HEK293 (cell line): ENCODE measurements at regions not wholly inside any gene's neighbourhood (a gene's known extent, or its start where the extent isn't known, plus 50 kb on each side); places are given as distances from the start of the nearest gene placed in this dataset.

Experiments used
- CTCF ChIA-PET: fragments of 350-600 bp; formaldehyde crosslinking; extraction: SDS; loops from one replicate; lab custom pipeline; 2021; ENCODE audit warnings: antibody characterized with exemption; lab: Yijun Ruan, JAX
- POLR2A ChIA-PET: fragments of 300-600 bp; formaldehyde crosslinking; extraction: SDS; loops from one replicate; lab custom pipeline; 2020; ENCODE audit warnings: antibody characterized with exemption, inconsistent platforms; lab: Yijun Ruan, JAX
- H3K27ac ChIP-seq: fragments of 200-500 bp; sonication (Bioruptor generic); 2 replicates; pipeline ENCODE4 v1.5.1; 2014; ENCODE audit warnings: low read depth, low read length, control low read depth, inconsistent platforms; ENCODE audit errors: extremely low read depth
- H3K36me3 ChIP-seq, 2 experiments: fragments of 200-500 bp in 1 of 2; sonication (Bioruptor generic) in 1 of 2; 1 replicate in 1 of 2; 2 replicates in 1 of 2; pipeline ENCODE4 v1.5.1; 2014 to 2017; ENCODE audit warnings: inconsistent platforms in 2 of 2, low read length in 2 of 2; ENCODE audit not compliant: control insufficient read depth in 2 of 2, insufficient read depth in 1 of 2
- H3K4me1 ChIP-seq: fragments of 200-500 bp; sonication (Bioruptor generic); 2 replicates; pipeline ENCODE4 v1.5.1; 2014; ENCODE audit warnings: mild to moderate bottlenecking, low read length, inconsistent platforms; ENCODE audit not compliant: control insufficient read depth, insufficient read depth
- H3K4me3 ChIP-seq: 2 replicates; pipeline ENCODE4 v1.5.1; 2011; ENCODE audit warnings: low read depth, mild to moderate bottlenecking, control low read depth, low read length, moderate library complexity
- H3K9me3 ChIP-seq: fragments of 200-500 bp; sonication (Bioruptor generic); 2 replicates; pipeline ENCODE4 v1.5.1; 2014; ENCODE audit warnings: low read depth, low read length, inconsistent platforms; ENCODE audit not compliant: control insufficient read depth, insufficient read depth
- KLF10 ChIP-seq: fragments of 450-650 bp; IDR thresholded peaks from 2 replicates; pipeline ENCODE4 v1.5.1; 2018; ENCODE audit warnings: missing biosample characterization, mild to moderate bottlenecking, missing genetic modification characterization
- KLF8 ChIP-seq: fragments of 450-650 bp; formaldehyde crosslinking; IDR thresholded peaks from 2 replicates; pipeline ENCODE4 v1.5.1; 2016; ENCODE audit warnings: missing biosample characterization, missing genetic modification characterization
- MYNN ChIP-seq: fragments of 450-650 bp; formaldehyde crosslinking; IDR thresholded peaks from 2 replicates; pipeline ENCODE4 v1.5.1; 2016; ENCODE audit warnings: missing biosample characterization, missing genetic modification characterization, borderline replicate concordance
- PRDM10 ChIP-seq: fragments of 450-650 bp; formaldehyde crosslinking; IDR thresholded peaks from 2 replicates; pipeline ENCODE4 v1.5.1; 2016; ENCODE audit warnings: missing biosample characterization, missing genetic modification characterization
- SCRT1 ChIP-seq: fragments of 450-650 bp; formaldehyde crosslinking; IDR thresholded peaks from 2 replicates; pipeline ENCODE4 v1.5.1; 2016; ENCODE audit warnings: missing biosample characterization, missing genetic modification characterization, borderline replicate concordance
- ZBTB17 ChIP-seq: fragments of 450-650 bp; formaldehyde crosslinking; IDR thresholded peaks from 2 replicates; pipeline ENCODE4 v1.5.1; 2016; ENCODE audit warnings: missing biosample characterization, missing genetic modification characterization
- ZBTB26 ChIP-seq: fragments of 450-650 bp; formaldehyde crosslinking; optimal IDR thresholded peaks from 2 replicates; pipeline ENCODE3; 2016; ENCODE audit warnings: missing biosample characterization, mild to moderate bottlenecking, missing genetic modification characterization
- ZBTB8A ChIP-seq: fragments of 450-650 bp; formaldehyde crosslinking; IDR thresholded peaks from 2 replicates; pipeline ENCODE4 v1.5.1; 2016; ENCODE audit warnings: missing biosample characterization, missing genetic modification characterization
- ZEB2 ChIP-seq: fragments of 450-650 bp; formaldehyde crosslinking; IDR thresholded peaks from 2 replicates; pipeline ENCODE4 v1.5.1; 2016; ENCODE audit warnings: missing biosample characterization, missing genetic modification characterization
- ZFHX2 ChIP-seq: fragments of 450-650 bp; formaldehyde crosslinking; conservative IDR thresholded peaks from 2 replicates; pipeline ENCODE4 v1.5.1; 2016; ENCODE audit warnings: missing biosample characterization, missing genetic modification characterization
- ZNF114 ChIP-seq: fragments of 450-650 bp; formaldehyde crosslinking; IDR thresholded peaks from 2 replicates; pipeline ENCODE4 v1.5.0; 2017; ENCODE audit warnings: missing biosample characterization, missing genetic modification characterization
- ZNF138 ChIP-seq: fragments of 450-650 bp; formaldehyde crosslinking; IDR thresholded peaks from 2 replicates; pipeline ENCODE4 v1.5.1; 2016; ENCODE audit warnings: missing biosample characterization, missing genetic modification characterization, borderline replicate concordance
- ZNF155 ChIP-seq: fragments of 450-650 bp; formaldehyde crosslinking; IDR thresholded peaks from 2 replicates; pipeline ENCODE4 v1.5.1; 2016; ENCODE audit warnings: missing biosample characterization, missing genetic modification characterization
- ZNF175 ChIP-seq: fragments of 450-650 bp; formaldehyde crosslinking; IDR thresholded peaks from 2 replicates; pipeline ENCODE4 v1.5.1; 2016; ENCODE audit warnings: missing biosample characterization, missing genetic modification characterization
- ZNF214 ChIP-seq: fragments of 450-650 bp; formaldehyde crosslinking; IDR thresholded peaks from 2 replicates; pipeline ENCODE4 v1.5.1; 2017; ENCODE audit warnings: missing biosample characterization, mild to moderate bottlenecking, missing genetic modification characterization, borderline replicate concordance
- ZNF24 ChIP-seq: fragments of 450-650 bp; formaldehyde crosslinking; IDR thresholded peaks from 2 replicates; pipeline ENCODE4 v1.5.1; 2016; ENCODE audit warnings: missing biosample characterization, missing genetic modification characterization
- ZNF274 ChIP-seq, 2 experiments: fragments of 200-500 bp in 1 of 2; fragments of 450-650 bp in 1 of 2; sonication (Bioruptor generic) in 1 of 2; formaldehyde crosslinking in 1 of 2; IDR thresholded peaks; 2 replicates each; pipeline versions ENCODE4 v1.5.1 to v1.6.1; 2014 to 2016; ENCODE audit warnings: borderline replicate concordance in 1 of 2, inconsistent platforms in 1 of 2, low read length in 1 of 2, missing biosample characterization in 1 of 2, missing genetic modification characterization in 1 of 2
- ZNF280D ChIP-seq: fragments of 450-650 bp; formaldehyde crosslinking; IDR thresholded peaks from 2 replicates; pipeline ENCODE4 v1.5.1; 2016; ENCODE audit warnings: missing biosample characterization, missing genetic modification characterization
- ZNF302 ChIP-seq: fragments of 450-650 bp; formaldehyde crosslinking; IDR thresholded peaks from 2 replicates; pipeline ENCODE4 v1.5.1; 2016; ENCODE audit warnings: missing biosample characterization, missing genetic modification characterization, low read depth
- ZNF335 ChIP-seq: fragments of 450-650 bp; formaldehyde crosslinking; conservative IDR thresholded peaks from 2 replicates; pipeline ENCODE4 v1.5.1; 2016; ENCODE audit warnings: missing biosample characterization, missing genetic modification characterization
- ZNF48 ChIP-seq: fragments of 450-650 bp; formaldehyde crosslinking; IDR thresholded peaks from 2 replicates; pipeline ENCODE4 v1.5.1; 2016; ENCODE audit warnings: missing biosample characterization, missing genetic modification characterization
- ZNF529 ChIP-seq: fragments of 450-650 bp; formaldehyde crosslinking; IDR thresholded peaks from 2 replicates; pipeline ENCODE4 v1.5.1; 2017; ENCODE audit warnings: missing genetic modification characterization, missing biosample characterization; ENCODE audit not compliant: insufficient replicate concordance
- ZNF530 ChIP-seq: fragments of 450-650 bp; formaldehyde crosslinking; IDR thresholded peaks from 2 replicates; pipeline ENCODE4 v1.5.1; 2016; ENCODE audit warnings: low read depth, missing biosample characterization, missing genetic modification characterization
- ZNF623 ChIP-seq: fragments of 450-650 bp; formaldehyde crosslinking; IDR thresholded peaks from 2 replicates; pipeline ENCODE4 v1.5.1; 2016; ENCODE audit warnings: missing biosample characterization, missing genetic modification characterization
- ZNF677 ChIP-seq: fragments of 450-650 bp; IDR thresholded peaks from 2 replicates; pipeline ENCODE4 v1.5.0; 2018; ENCODE audit warnings: missing biosample characterization, mild to moderate bottlenecking, missing genetic modification characterization, moderate library complexity
- ZNF747 ChIP-seq: fragments of 450-650 bp; formaldehyde crosslinking; IDR thresholded peaks from 2 replicates; pipeline ENCODE4 v1.5.1; 2016; ENCODE audit warnings: missing biosample characterization, missing genetic modification characterization
- ZSCAN16 ChIP-seq: fragments of 450-650 bp; formaldehyde crosslinking; IDR thresholded peaks from 2 replicates; pipeline ENCODE4 v1.5.1; 2016; ENCODE audit warnings: missing biosample characterization, missing genetic modification characterization

GRCh38 chr2:160737247-160737646 lies 243.6 kb upstream of the RBMS1 start (continued):
- TF ChIP-seq PRDM10 (tag by site-specific recombination): no peak
- no peak for TF ChIP-seq ZFHX2 (tag by site-specific recombination)
- no peak for TF ChIP-seq ZNF280D
- TF ChIP-seq ZNF529 (tag by site-specific recombination): no peak
- TF ChIP-seq ZNF747 (tag by site-specific recombination): no peak
- TF ChIP-seq ZNF155 (tag by site-specific recombination): no peak
- TF ChIP-seq ZNF114: no peak
- no peak for TF ChIP-seq ZNF274 (IDR thresholded peaks at IDR 0.05; ENCODE audit: low read length)
- TF ChIP-seq ZNF274 (tag by site-specific recombination; IDR thresholded peaks at IDR 0.05; ENCODE audit: borderline replicate concordance): no peak
- no peak for TF ChIP-seq ZNF302 (tag by site-specific recombination)

GRCh38 chr2:160741271-160741670 lies 247.7 kb upstream of the RBMS1 start:
- CTCF ChIA-PET: no interaction called here
- POLR2A ChIA-PET: no interaction called here

More at GRCh38 chr2:160741271-160741670, 247.7 kb upstream of the RBMS1 start:
- no peak overlapping the region for H3K4me3 ChIP-seq
- no peaks in the 10 kb centered on the region; the same call in 1 of the 2 replicates for H3K4me1 ChIP-seq
- no peaks in the 10 kb centered on the region for H3K9me3 ChIP-seq
- H3K27ac ChIP-seq: no peak overlapping the region
- no peaks in the 10 kb centered on the region for H3K36me3 ChIP-seq
- TF ChIP-seq ZBTB26 (no peak), ZNF114 (no peak), ZNF175 (no peak), PRDM10 (tag by site-specific recombination) (no peak), ZNF214 (no peak), ZBTB17 (tag by site-specific recombination) (no peak), ZBTB8A (no peak), ZEB2 (no peak), MYNN (tag by site-specific recombination) (no peak), ZSCAN16 (tag by site-specific recombination) (no peak), KLF8 (tag by site-specific recombination) (no peak), ZNF138 (tag by site-specific recombination) (no peak), SCRT1 (tag by site-specific recombination) (no peak), ZNF677 (tag by site-specific recombination) (no peak), ZNF48 (tag by site-specific recombination) (no peak), ZNF623 (tag by site-specific recombination) (no peak), KLF10 (tag by site-specific recombination) (no peak), ZNF24 (tag by site-specific recombination) (no peak), ZNF530 (tag by site-specific recombination) (no peak), ZNF335 (no peak)
